Dedifferentiated amniotic fluid mesenchymal stem cell (primary cell): ENCODE measurements at regions not wholly inside any gene's neighbourhood (a gene's known extent, or its start where the extent isn't known, plus 50 kb on each side); places are given as distances from the start of the nearest gene placed in this dataset.

Experiments
- DNase-seq: peaks from one replicate; pipeline ENCODE4 v3.0.0-alpha.2; 2016; ENCODE audit errors: extremely low spot score

DNA sequence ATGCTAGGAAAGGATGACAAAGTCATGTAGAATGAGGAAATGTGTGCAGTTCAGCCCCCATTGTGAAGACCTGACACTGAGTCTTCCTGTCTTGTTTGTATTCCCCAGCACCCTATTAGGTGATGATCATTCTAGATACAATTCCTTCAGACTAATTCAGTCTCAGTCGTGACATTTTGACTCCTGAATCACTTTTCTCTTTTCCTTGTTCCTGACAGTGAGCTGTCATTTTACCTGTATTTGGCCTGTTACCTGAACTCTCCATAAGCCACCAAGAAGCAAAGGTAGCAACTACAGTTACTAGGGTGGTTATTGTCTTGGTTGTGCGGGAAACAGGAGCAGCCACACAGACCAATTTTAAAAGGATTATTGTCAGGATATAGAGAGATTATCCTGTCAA lies 111.4 kb upstream of the TAC1 start:
- no peak for DNase-seq

DNA sequence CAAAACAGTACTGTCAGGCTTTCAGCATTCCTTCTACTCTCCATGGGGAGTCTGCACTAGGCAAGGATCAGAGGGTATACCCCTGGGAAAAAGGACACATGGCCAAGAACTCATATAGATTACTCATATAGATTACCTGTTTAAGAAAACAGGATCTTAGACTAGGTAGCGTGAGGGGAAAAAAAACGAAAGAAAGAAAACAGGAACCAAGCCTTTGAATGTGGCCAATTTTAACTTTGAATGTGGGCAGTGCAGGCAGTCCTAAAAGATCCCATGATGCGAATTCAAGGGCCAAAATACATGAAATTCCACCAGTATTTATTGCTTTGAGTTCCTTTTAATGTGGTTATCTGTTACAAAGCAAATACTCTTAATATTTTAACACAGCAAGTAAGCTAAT lies 108.6 kb upstream of the TAC1 start:
- no peak for DNase-seq

DNA sequence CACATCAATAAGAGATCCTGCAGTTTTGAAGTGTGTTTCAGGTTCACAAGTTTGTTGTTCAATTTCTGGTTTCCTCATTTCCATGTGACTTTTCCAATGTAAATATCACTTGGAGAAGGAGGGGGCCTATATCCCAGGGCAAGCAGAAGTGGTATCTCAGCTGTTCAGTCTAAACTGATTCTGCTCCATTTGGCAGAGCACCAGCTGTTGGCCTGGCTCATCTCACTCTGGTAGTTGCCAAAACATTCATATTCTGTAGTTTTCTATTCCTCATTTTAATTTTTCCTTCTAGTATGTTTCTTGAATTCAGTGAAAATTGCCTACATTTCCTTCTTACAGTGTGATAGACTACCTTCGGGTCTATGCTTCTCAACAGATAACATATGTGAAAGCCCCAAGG lies 101.8 kb upstream of the TAC1 start:
- DNase-seq = no peak

DNA sequence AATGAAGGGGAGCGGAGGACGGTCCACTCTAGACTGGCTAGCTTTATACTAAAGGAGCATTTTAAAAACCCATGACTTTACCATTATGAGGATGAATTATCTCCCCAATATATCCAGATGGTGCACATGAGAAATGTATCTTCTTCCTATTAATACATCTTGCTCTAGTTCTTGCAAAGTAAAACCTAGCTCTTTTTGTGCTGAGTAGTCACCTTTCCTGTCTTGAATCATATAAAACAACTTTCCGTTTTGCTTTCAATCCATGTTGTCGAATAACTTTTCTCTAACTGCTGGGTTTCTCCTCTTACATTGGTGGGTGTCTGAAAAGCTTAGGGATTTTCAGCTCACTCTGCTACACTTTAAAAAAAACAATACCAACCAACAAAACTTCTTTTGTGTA lies 96.3 kb upstream of the TAC1 start:
- DNase-seq = no peak

DNA sequence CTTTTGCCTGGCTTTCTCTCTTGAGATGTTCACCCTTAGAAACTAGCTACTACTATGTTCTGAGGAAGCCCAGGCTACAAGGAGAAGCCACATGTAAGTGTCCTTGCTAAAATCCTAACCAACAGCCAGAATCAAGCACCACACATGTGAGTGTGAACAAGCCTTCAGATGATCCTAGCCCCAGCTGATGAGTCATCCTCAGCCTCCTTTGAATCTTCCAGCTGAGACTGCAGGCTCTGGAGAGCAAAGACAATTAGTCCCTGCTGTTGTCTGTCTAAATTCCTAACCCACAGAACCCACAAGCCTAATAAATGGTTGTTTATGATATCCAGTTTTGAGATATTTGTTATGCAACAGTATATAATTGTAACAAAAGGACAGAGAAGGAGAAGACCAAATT lies 92.8 kb upstream of the TAC1 start:
- no peak for DNase-seq

DNA sequence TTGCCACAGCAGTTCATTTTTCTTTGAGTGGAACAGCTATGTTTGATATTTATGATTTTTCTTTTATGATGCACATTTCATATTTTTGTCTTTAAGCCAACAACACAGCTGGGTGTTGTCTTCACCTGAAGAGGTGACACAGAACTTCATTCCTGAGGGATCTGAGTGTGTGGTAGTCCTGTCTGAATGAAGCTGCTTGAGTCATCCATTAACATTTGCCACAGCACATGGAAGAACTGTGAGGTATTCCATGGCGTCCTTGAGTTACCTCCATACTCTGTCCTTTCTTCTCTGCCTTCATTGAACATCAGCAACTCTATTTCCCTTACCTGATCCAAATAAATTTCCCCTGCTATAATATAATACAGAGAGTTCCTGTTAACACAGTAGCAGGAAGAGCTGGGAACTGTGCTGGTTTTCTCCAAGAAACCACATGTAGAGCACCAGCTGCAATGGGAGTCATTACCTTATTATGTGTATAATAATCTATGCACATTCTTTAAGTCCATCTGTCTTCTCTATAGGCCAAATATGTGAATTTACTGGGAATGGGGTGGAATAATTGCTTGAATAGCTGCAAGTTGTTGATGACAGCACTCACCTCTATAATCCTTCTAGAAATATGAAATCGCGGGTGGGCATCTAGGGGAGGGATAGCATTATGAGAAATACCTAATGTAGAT lies 72.4 kb upstream of the TAC1 start:
- no peak for DNase-seq

DNA sequence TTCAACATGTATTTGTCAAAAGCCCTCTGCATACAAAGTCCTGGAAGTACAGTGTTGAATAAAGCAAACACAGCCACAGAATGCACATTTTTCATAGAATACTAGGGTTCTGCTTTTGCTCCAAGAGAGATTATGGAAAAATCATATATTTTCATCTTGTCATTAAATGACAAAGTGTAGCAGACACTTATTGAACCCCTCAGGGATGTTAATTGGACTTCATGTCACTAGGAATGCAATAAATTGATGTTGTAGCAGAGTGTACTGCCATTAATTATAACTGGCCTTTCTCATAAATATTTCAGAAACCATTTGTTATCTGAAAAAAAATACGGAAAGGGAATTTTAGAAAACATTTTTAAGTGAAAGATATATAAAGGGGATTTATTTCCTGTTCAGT lies 64.5 kb upstream of the TAC1 start:
- DNase-seq = no peak

DNA sequence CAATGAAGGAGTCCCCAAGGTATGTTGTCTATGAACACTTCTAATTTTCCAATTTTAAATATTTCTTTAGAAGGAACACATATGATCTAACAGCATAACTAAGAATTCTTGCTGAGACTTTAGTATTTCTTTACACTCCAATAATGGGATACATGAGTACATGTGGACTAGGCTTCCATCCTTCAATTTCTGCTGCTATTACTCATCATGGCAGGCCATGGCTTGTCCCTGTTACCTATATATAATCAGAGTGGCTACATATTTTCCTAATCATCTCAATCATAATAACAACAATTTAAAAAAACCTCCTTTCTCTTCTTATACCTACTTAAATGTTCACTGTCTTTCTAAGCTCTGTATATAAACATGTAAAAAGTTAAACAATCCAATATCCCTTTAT lies 60.3 kb upstream of the TAC1 start:
- no peak for DNase-seq

DNA sequence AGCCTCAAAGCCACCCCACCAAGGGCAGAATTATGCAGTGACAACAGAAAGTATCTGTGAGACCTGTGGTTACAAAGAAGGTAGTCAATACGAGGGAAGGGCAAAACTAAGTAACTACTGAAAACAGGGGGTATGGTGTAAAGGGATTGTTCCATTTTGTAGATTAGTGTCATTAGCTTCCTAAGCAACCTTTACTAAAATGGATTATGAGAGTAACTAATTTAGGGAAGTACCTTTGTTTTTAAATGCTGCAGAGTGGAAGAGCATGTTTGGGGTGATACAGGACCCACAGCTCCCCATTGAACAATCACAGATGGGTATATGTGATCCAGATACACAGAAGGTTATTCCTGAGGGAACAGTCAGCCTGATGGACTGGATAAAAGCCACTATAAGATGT lies 51.3 kb upstream of the TAC1 start:
- no peak for DNase-seq
